ENCODE measurements at regions not wholly inside any gene's neighbourhood (a gene's known extent, or its start where the extent isn't known, plus 50 kb on each side); places are given as distances from the start of the nearest gene placed in this dataset.

DNA sequence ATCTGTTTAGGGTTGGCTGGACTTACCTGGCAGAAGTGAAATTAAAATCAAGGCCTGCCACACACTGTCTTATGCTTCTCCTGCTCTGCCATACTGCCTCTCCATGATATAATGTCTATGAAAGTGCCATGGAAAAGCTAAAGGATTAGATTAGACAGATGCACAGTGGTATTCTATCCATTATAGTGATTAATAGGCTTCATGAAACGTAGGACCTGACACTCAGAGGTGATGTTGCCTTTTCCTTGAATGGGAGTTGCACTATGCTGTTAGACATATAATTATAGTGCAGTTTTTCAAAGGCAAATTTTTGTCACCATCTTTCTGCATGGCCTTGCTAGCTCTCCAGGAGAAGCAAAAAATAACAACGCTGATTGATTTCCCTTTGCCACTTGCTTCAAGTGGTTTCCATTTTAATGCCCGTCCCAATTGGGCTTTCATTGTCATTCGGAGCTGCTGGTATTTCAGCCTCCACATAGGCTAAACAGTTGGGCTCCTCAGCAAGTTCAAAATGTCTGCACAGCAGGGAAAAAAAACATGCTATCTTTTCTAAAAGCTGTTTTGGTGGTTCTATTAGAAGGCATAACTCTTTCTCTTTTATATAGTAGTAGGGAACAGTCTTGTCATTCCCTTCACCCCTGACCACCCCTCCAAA is 502.8 kb upstream of the GOT2 start:
- Mint-ChIP-seq H3K4me3 (no peak overlapping the region), H3K9me3 (no peaks in the 10 kb centered on the region), H3K36me3 (ENCODE audit: low read depth) (no peaks in the 10 kb centered on the region), H3K27me3 (ENCODE audit: insufficient read depth) (no peaks in the 10 kb centered on the region), H3K27ac (no peak overlapping the region), H3K4me1 (ENCODE audit: low read depth) (no peaks in the 10 kb centered on the region)
- no peak for DNase-seq (ENCODE audit: low spot score)
- intact Hi-C loops (cut with micrococcal nuclease), result no loop called here

DNA sequence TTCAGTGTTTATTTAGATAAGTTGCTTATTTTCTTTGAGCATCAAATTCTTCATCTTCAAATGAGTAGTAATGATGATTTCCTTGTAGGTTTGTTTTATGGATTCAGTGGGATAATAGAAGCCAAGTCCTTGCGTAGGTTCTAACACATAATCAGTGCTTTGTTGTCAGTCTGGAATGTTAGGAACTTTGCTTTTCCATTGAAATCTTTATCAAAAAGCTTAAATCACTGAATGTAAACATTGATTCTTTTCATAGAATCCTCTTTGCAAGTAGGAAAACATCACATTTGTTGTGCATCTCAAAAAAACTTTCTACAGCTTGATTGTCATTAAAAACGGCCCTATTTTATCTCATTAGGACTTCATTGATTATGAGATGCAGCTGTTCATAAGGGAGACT is 490.3 kb upstream of the GOT2 start:
- intact Hi-C loops (cut with micrococcal nuclease), result no loop called here
- H3K27me3 Mint-ChIP-seq (ENCODE audit: insufficient read depth), result no peaks in the 10 kb centered on the region
- no peaks in the 10 kb centered on the region for H3K4me1 Mint-ChIP-seq (ENCODE audit: low read depth)
- H3K4me3 Mint-ChIP-seq, result no peak overlapping the region
- DNase-seq (ENCODE audit: low spot score), result no peak
- H3K9me3 Mint-ChIP-seq, result no peaks in the 10 kb centered on the region
- H3K36me3 Mint-ChIP-seq (ENCODE audit: low read depth), result no peaks in the 10 kb centered on the region
- H3K27ac Mint-ChIP-seq, result no peak overlapping the region

DNA sequence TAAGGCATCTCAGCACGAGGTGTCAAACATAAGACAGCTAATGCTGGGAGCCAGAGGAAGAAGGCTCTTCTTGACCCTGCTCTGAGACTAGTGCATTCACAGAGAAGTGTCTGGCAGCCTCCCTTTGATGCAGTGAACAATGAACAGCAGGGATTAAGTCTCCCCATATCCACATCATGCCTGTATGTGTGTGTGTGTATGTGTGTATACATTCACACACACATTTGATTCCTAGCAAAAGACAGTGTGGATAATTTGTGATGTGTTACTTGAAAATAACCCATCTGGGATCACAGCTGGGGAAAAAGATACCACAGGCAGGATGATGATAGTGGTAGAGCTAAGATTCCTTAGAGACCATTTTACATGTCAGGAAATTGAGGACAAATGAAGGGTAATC is 485.9 kb upstream of the GOT2 start:
- intact Hi-C loops (cut with micrococcal nuclease), result no loop called here

GRCh38 chr16:59216291-59216690 is 482.2 kb upstream of the GOT2 start:
- Mint-ChIP-seq H3K27ac (no peak overlapping the region), H3K9me3 (no peaks in the 10 kb centered on the region), H3K4me1 (ENCODE audit: low read depth) (no peaks in the 10 kb centered on the region), H3K36me3 (ENCODE audit: low read depth) (no peaks in the 10 kb centered on the region), H3K27me3 (ENCODE audit: insufficient read depth) (no peaks in the 10 kb centered on the region), H3K4me3 (no peak overlapping the region)
- intact Hi-C loops (cut with micrococcal nuclease), result no loop called here
- no peak for DNase-seq (ENCODE audit: low spot score)

More for the DNA sequence above, 485.9 kb upstream of the GOT2 start:
- Mint-ChIP-seq H3K4me1 (ENCODE audit: low read depth) (no peaks in the 10 kb centered on the region), H3K27ac (no peak overlapping the region), H3K36me3 (ENCODE audit: low read depth) (no peaks in the 10 kb centered on the region), H3K4me3 (no peak overlapping the region), H3K27me3 (ENCODE audit: insufficient read depth) (no peaks in the 10 kb centered on the region), H3K9me3 (no peaks in the 10 kb centered on the region)
- no peak for DNase-seq (ENCODE audit: low spot score)

- intact Hi-C loops (cut with micrococcal nuclease), result no loop called here
- no peaks in the 10 kb centered on the region for H3K9me3 Mint-ChIP-seq
- H3K27ac Mint-ChIP-seq, result no peak overlapping the region
- H3K4me1 Mint-ChIP-seq (ENCODE audit: low read depth), result no peaks in the 10 kb centered on the region
- H3K4me3 Mint-ChIP-seq, result no peak overlapping the region
- no peak for DNase-seq (ENCODE audit: low spot score)
- H3K27me3 Mint-ChIP-seq (ENCODE audit: insufficient read depth), result no peaks in the 10 kb centered on the region
- no peaks in the 10 kb centered on the region for H3K36me3 Mint-ChIP-seq (ENCODE audit: low read depth)
Observed at GRCh38 chr16:59214455-59214854, 480.3 kb upstream of the GOT2 start.

DNA sequence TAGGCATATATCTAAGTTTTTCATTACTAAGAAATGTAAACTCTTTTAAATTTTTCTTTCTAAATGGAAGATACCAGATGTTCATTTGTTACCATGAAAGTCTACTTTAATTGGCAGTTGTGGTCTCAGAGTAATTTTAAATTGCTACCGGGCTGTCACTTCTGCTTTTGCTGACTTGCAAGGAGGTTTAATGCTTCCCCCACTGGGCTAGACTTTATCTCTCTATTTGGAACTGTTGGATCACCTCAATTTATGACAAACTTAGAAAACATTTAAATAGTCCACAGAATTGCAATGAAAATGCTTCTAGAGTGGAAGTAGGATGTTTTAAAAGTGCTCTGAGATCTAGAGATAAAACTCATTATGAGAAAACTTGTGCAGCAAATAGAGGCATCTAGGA is 479.8 kb upstream of the GOT2 start:
- Mint-ChIP-seq H3K4me1 (ENCODE audit: low read depth) (no peaks in the 10 kb centered on the region), H3K27ac (no peak overlapping the region), H3K9me3 (no peaks in the 10 kb centered on the region), H3K27me3 (ENCODE audit: insufficient read depth) (no peaks in the 10 kb centered on the region), H3K4me3 (no peak overlapping the region), H3K36me3 (ENCODE audit: low read depth) (no peaks in the 10 kb centered on the region)
- DNase-seq (ENCODE audit: low spot score), result no peak
- intact Hi-C loops (cut with micrococcal nuclease), result no loop called here

- H3K36me3 Mint-ChIP-seq (ENCODE audit: low read depth), result no peaks in the 10 kb centered on the region
- intact Hi-C loops (cut with micrococcal nuclease), result no loop called here
- H3K9me3 Mint-ChIP-seq, result no peaks in the 10 kb centered on the region
Observed at GRCh38 chr16:59212492-59213024, 478.4 kb upstream of the GOT2 start.

DNA sequence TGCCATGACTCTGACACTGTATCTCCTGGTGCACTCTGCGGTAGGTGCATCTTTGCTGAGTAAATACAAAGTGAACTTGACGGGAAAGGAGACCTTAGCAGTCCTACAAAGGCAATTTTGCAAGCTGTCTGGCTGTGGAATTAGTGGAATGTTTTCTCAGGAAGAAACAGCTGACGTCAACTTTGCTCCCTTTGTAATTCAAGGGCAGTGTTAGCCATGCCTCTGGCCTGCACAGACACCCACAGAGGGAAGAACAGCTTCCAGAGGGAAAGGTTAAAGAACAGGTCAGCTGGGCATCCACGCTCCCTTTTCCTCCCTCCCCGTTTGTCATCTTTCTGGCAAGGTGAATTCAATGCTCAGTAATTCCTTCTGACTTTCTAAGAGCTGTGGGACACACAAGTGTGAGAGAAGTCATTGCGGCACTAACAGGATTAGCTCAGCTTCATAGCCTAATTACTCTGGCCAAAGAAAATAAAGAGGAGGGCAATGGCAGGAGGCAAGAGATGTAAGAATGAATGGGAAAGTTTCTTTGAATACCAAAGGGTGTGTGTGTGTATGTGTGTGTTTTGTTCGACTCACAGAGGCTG is 476.9 kb upstream of the GOT2 start:
- Mint-ChIP-seq H3K4me1 (ENCODE audit: low read depth) (no peaks in the 10 kb centered on the region), H3K4me3 (no peak overlapping the region), H3K27ac (no peak overlapping the region), H3K36me3 (ENCODE audit: low read depth) (no peaks in the 10 kb centered on the region), H3K27me3 (ENCODE audit: insufficient read depth) (no peaks in the 10 kb centered on the region), H3K9me3 (no peaks in the 10 kb centered on the region)
- no peak for DNase-seq (ENCODE audit: low spot score)
- intact Hi-C loops (cut with micrococcal nuclease), result no loop called here

More at GRCh38 chr16:59212492-59213024, 478.4 kb upstream of the GOT2 start:
- H3K27me3 Mint-ChIP-seq (ENCODE audit: insufficient read depth), result no peaks in the 10 kb centered on the region
- no peaks in the 10 kb centered on the region for H3K4me1 Mint-ChIP-seq (ENCODE audit: low read depth)
- no peak overlapping the region for H3K4me3 Mint-ChIP-seq
- no peak overlapping the region for H3K27ac Mint-ChIP-seq
- no peak for DNase-seq (ENCODE audit: low spot score)

GRCh38 chr16:59205403-59205802 is 471.3 kb upstream of the GOT2 start:
- Mint-ChIP-seq H3K27ac (no peak overlapping the region), H3K9me3 (no peaks in the 10 kb centered on the region), H3K36me3 (ENCODE audit: low read depth) (no peaks in the 10 kb centered on the region), H3K4me1 (ENCODE audit: low read depth) (no peaks in the 10 kb centered on the region), H3K27me3 (ENCODE audit: insufficient read depth) (no peaks in the 10 kb centered on the region), H3K4me3 (no peak overlapping the region)
- intact Hi-C loops (cut with micrococcal nuclease), result no loop called here
- no peak for DNase-seq (ENCODE audit: low spot score)

GRCh38 chr16:59204589-59204988 is 470.5 kb upstream of the GOT2 start:
- Mint-ChIP-seq H3K36me3 (ENCODE audit: low read depth) (no peaks in the 10 kb centered on the region), H3K4me3 (no peak overlapping the region), H3K9me3 (no peaks in the 10 kb centered on the region), H3K27me3 (ENCODE audit: insufficient read depth) (no peaks in the 10 kb centered on the region), H3K27ac (no peak overlapping the region), H3K4me1 (ENCODE audit: low read depth) (no peaks in the 10 kb centered on the region)
- DNase-seq (ENCODE audit: low spot score), result no peak
- intact Hi-C loops (cut with micrococcal nuclease), result no loop called here

DNA sequence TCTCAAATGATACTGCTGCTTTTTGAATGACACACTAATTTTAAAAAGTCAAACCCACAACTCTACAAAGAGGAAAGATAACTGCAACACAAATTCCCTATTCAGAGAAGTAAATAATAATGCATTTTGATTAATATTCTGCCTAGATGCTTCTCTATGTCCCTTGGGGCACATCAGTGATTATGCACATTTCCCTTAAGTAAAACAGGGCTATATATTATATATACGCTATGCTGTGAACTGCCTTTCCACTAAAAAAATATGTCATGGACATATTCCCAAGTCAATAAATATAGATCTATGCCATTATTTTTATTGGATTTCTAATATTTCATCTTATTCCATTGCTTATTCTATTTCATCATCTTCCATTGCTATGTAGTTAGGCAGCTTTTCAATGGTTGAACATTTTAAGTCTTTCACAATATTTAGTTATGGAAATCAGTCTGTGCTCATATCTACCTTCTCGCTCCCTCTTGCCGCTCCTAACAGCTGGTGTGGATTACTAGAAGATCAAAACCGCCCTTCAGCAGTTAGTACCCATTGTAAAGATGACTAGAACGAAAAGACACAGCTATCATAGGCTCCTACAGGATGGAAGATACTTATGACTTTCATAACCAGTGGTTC is 468.2 kb upstream of the GOT2 start:
- H3K27me3 Mint-ChIP-seq (ENCODE audit: insufficient read depth), result no peaks in the 10 kb centered on the region
- DNase-seq (ENCODE audit: low spot score), result no peak
- no peaks in the 10 kb centered on the region for H3K9me3 Mint-ChIP-seq
- H3K4me1 Mint-ChIP-seq (ENCODE audit: low read depth), result no peaks in the 10 kb centered on the region
- intact Hi-C loops (cut with micrococcal nuclease), result no loop called here
- H3K4me3 Mint-ChIP-seq, result no peak overlapping the region
- H3K36me3 Mint-ChIP-seq (ENCODE audit: low read depth), result no peaks in the 10 kb centered on the region
- no peak overlapping the region for H3K27ac Mint-ChIP-seq

GRCh38 chr16:59201821-59202220 is 467.7 kb upstream of the GOT2 start:
- no peak overlapping the region for H3K27ac Mint-ChIP-seq
- no peaks in the 10 kb centered on the region for H3K36me3 Mint-ChIP-seq (ENCODE audit: low read depth)
- H3K9me3 Mint-ChIP-seq, result no peaks in the 10 kb centered on the region
- H3K27me3 Mint-ChIP-seq (ENCODE audit: insufficient read depth), result no peaks in the 10 kb centered on the region
- H3K4me3 Mint-ChIP-seq, result no peak overlapping the region
- no peaks in the 10 kb centered on the region for H3K4me1 Mint-ChIP-seq (ENCODE audit: low read depth)
- no peak for DNase-seq (ENCODE audit: low spot score)
- intact Hi-C loops (cut with micrococcal nuclease), result no loop called here

DNA sequence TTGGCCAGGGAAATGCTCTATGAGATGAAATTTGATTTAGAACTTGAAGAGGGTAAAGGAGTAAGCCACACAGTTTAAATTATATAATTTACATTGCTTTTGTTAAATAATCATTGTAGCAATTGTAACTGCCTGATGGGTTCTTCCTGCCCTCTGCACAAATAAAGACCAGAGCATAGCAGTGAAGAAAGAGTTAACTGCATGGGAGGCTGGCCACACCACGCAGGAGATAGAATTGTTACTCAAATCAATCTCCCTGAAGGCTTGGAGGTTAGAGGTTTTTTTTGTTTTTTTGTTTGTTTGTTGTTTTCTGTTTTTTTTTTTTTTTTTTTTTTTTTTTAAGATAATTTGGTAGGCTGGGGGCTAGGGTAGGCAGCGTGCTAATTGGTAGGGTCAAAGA is 467.0 kb upstream of the GOT2 start:
- Mint-ChIP-seq H3K36me3 (ENCODE audit: low read depth) (no peaks in the 10 kb centered on the region), H3K9me3 (no peaks in the 10 kb centered on the region), H3K27me3 (ENCODE audit: insufficient read depth) (no peaks in the 10 kb centered on the region), H3K4me1 (ENCODE audit: low read depth) (no peaks in the 10 kb centered on the region), H3K27ac (no peak overlapping the region), H3K4me3 (no peak overlapping the region)
- intact Hi-C loops (cut with micrococcal nuclease), result no loop called here
- no peak for DNase-seq (ENCODE audit: low spot score)
